Mammary epithelial cell (primary cell): ENCODE measurements at regions not wholly inside any gene's neighbourhood (a gene's known extent, or its start where the extent isn't known, plus 50 kb on each side); places are given as distances from the start of the nearest gene placed in this dataset.

Experiments used
- EZH2 ChIP-seq: IDR thresholded peaks from 2 replicates; pipeline ENCODE4 v1.6.1; 2012; ENCODE audit warnings: low read length, inconsistent platforms, borderline replicate concordance
- TF ChIP-seq, protein P1 (sequence below), 2 donors: IDR thresholded peaks in 1 of 2; conservative IDR thresholded peaks in 1 of 2; 2 replicates each; pipeline ENCODE4 v1.5.1; 2011 to 2012; ENCODE audit warnings: inconsistent platforms in 2 of 2, low read length in 2 of 2, mild to moderate bottlenecking in 2 of 2, control low read depth in 1 of 2, low read depth in 1 of 2; ENCODE audit not compliant: insufficient read depth in 1 of 2; ENCODE audit errors: extremely low read depth in 1 of 2

DNA sequence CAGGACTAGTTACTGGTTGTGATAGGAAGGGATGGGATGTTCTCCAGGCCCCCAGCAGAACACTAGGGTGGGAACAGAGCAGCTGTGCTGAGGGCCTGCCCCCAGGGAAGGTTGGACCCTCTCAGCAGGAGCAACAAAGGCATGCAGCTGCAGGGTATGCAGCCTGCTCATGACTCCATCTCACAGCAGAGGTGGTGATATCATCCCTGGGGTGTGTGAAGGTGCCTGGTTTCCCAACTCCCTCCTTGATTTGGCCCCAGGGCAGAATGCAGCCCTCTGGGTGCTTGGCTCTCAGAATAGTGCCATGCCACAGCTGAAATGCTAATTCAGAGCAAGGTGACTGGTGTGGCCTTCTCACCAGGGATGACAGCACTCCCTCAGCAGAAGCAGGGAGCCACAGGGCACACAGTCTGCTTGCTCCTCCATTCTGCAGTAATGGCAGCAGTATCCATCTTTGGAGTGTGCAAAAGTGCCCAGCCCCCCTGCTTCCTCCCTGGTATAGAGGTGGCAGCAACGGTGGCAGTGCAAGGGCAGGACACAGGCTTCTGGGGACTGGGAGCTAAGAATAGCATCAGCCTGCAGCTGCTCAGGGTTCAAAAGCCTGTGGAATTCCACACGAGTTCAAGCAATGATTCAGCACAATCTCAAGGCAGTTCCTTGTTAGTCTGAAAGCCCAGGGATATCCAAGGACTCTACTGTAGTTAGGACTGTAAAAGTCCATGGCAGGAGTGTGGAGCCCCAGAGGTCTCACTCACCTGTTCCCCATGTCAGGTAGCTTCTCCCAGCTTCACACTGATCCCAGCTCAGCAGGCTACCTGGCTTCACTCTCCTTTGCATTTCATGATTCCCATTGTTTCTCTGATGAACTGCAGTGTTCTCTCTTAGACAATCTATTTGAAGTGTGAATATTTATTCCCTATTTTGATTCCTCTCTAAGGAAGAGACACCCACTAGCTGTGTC lies 298.1 kb upstream of the FOXG1 start:
- TF ChIP-seq, protein P1, sequence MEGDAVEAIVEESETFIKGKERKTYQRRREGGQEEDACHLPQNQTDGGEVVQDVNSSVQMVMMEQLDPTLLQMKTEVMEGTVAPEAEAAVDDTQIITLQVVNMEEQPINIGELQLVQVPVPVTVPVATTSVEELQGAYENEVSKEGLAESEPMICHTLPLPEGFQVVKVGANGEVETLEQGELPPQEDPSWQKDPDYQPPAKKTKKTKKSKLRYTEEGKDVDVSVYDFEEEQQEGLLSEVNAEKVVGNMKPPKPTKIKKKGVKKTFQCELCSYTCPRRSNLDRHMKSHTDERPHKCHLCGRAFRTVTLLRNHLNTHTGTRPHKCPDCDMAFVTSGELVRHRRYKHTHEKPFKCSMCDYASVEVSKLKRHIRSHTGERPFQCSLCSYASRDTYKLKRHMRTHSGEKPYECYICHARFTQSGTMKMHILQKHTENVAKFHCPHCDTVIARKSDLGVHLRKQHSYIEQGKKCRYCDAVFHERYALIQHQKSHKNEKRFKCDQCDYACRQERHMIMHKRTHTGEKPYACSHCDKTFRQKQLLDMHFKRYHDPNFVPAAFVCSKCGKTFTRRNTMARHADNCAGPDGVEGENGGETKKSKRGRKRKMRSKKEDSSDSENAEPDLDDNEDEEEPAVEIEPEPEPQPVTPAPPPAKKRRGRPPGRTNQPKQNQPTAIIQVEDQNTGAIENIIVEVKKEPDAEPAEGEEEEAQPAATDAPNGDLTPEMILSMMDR (conservative IDR thresholded peaks at IDR 0.05 in 1 of 2, IDR thresholded peaks at IDR 0.05 in 1 of 2; ENCODE audit: extremely low read depth in 1 of 2, insufficient read depth in 1 of 2, low read depth in 1 of 2, low read length in 2 of 2): no peak
- no peak for TF ChIP-seq EZH2
